ENCODE measurements at regions not wholly inside any gene's neighbourhood (a gene's known extent, or its start where the extent isn't known, plus 50 kb on each side); places are given as distances from the start of the nearest gene placed in this dataset.

DNA sequence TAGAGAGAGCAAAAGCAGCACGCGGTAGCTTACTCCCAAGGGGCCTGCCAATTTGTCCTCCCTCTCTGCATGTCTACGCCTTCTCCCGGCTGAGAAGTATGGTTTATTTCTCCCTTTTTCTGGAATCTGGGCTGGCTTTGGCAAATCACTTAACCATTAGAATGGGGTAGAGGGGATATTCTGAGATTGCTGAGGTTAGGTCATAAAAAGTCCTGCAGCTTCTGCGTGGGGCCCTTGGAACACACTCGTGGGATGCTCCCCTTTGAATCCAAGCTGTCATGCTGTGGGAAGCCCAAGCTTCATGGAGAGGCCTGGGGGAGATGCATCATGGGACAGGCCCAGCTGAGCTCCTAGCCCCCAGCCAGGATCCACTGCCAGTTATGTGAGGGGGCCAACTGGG is 403.6 kb upstream of the MAF start:
- Histone ChIP-seq H3K79me2 (ENCODE audit: control insufficient read depth, low read length) (no peaks in the 10 kb centered on the region), H3F3A (ENCODE audit: control insufficient read depth, insufficient read depth) (no peaks in the 10 kb centered on the region), H3K4me1 (ENCODE audit: control insufficient read depth, low read length) (no peaks in the 10 kb centered on the region), H3K36me3 (ENCODE audit: control insufficient read depth, low read length) (no peaks in the 10 kb centered on the region), H3K9me2 (replicated peaks; ENCODE audit: control insufficient read depth, low read length) (no peaks in the 10 kb centered on the region), H3K4me3 (ENCODE audit: low read length) (no peak overlapping the region), H4K20me1 (ENCODE audit: control insufficient read depth, insufficient read depth, low read depth, low read length) (no peaks in the 10 kb centered on the region), H3K27ac (ENCODE audit: low read depth, low read length) (no peak overlapping the region), H3K4me2 (ENCODE audit: low read length) (no peak overlapping the region), H3K27me3 (ENCODE audit: control insufficient read depth, low read length) (no peaks in the 10 kb centered on the region), H3K9me3 (ENCODE audit: control insufficient read depth, insufficient read depth, low read length) (no peaks in the 10 kb centered on the region)
- TF ChIP-seq, protein P1, sequence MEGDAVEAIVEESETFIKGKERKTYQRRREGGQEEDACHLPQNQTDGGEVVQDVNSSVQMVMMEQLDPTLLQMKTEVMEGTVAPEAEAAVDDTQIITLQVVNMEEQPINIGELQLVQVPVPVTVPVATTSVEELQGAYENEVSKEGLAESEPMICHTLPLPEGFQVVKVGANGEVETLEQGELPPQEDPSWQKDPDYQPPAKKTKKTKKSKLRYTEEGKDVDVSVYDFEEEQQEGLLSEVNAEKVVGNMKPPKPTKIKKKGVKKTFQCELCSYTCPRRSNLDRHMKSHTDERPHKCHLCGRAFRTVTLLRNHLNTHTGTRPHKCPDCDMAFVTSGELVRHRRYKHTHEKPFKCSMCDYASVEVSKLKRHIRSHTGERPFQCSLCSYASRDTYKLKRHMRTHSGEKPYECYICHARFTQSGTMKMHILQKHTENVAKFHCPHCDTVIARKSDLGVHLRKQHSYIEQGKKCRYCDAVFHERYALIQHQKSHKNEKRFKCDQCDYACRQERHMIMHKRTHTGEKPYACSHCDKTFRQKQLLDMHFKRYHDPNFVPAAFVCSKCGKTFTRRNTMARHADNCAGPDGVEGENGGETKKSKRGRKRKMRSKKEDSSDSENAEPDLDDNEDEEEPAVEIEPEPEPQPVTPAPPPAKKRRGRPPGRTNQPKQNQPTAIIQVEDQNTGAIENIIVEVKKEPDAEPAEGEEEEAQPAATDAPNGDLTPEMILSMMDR (IDR thresholded peaks at IDR 0.05; ENCODE audit: low read depth, low read length, poor library complexity, severe bottlenecking) = no peak
- no peak for TF ChIP-seq EZH2phosphoT487 (IDR thresholded peaks at IDR 0.05; ENCODE audit: borderline replicate concordance, low read length)

DNA sequence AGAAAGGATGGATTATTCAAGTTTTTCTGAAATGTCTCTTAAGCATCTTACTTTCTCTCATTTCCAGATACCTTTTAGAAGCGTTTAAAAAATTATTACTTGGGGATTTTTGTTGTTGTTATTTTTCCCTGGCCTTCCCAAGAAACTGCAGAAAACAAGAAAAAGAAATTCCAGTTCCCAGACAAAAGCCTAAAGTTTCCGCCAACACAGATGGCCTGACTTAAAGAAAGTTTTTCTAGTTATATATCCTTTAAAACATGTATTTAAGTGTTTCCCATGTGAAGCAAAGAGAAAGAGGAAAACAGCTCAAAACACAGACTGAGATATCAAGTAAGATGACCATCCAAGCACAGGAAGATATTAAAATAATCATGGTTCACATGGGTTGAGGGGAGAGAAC is 401.7 kb upstream of the MAF start:
- no peak for TF ChIP-seq EZH2phosphoT487 (IDR thresholded peaks at IDR 0.05; ENCODE audit: borderline replicate concordance, low read length)
- TF ChIP-seq, protein P1 (IDR thresholded peaks at IDR 0.05; ENCODE audit: low read depth, low read length, poor library complexity, severe bottlenecking) = no peak
- no peaks in the 10 kb centered on the region for H3K27me3 ChIP-seq (ENCODE audit: control insufficient read depth, low read length)

DNA sequence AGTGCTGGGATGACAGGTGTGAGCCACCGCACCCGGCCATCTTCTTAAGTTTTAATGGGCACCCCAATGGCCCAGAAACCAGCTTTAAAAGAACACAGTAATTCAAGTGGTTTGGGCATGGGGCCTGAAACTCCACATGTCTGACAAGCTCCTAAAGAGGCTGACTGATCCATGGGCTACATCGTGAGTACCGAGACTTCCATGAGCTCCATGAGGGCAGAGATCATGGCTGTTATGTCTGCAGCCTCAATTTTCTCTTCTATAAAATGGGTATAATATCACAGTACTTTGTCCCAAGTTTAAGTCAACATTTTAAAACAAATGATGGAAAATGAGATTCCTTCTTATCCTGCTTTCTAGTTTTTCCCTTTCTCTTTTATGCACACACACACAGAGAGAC is 397.6 kb upstream of the MAF start:
- Histone ChIP-seq H3K36me3 (ENCODE audit: control insufficient read depth, low read length) (no peaks in the 10 kb centered on the region), H3K4me2 (ENCODE audit: low read length) (no peak overlapping the region), H3K27ac (ENCODE audit: low read depth, low read length) (no peak overlapping the region), H3K4me1 (ENCODE audit: control insufficient read depth, low read length) (no peaks in the 10 kb centered on the region), H3K4me3 (ENCODE audit: low read length) (no peak overlapping the region), H3F3A (ENCODE audit: control insufficient read depth, insufficient read depth) (no peaks in the 10 kb centered on the region), H3K9me2 (replicated peaks; ENCODE audit: control insufficient read depth, low read length) (no peaks in the 10 kb centered on the region), H3K27me3 (ENCODE audit: control insufficient read depth, low read length) (no peaks in the 10 kb centered on the region), H3K9me3 (ENCODE audit: control insufficient read depth, insufficient read depth, low read length) (no peaks in the 10 kb centered on the region), H4K20me1 (ENCODE audit: control insufficient read depth, insufficient read depth, low read depth, low read length) (no peaks in the 10 kb centered on the region), H3K79me2 (ENCODE audit: control insufficient read depth, low read length) (no peaks in the 10 kb centered on the region)
- TF ChIP-seq, protein P1 (IDR thresholded peaks at IDR 0.05; ENCODE audit: low read depth, low read length, poor library complexity, severe bottlenecking) = no peak
- TF ChIP-seq EZH2phosphoT487 (IDR thresholded peaks at IDR 0.05; ENCODE audit: borderline replicate concordance, low read length) = no peak

More for the DNA sequence above, 401.7 kb upstream of the MAF start:
- Histone ChIP-seq H4K20me1 (ENCODE audit: control insufficient read depth, insufficient read depth, low read depth, low read length) (no peaks in the 10 kb centered on the region), H3F3A (ENCODE audit: control insufficient read depth, insufficient read depth) (no peaks in the 10 kb centered on the region), H3K27ac (ENCODE audit: low read depth, low read length) (no peak overlapping the region), H3K9me3 (ENCODE audit: control insufficient read depth, insufficient read depth, low read length) (no peaks in the 10 kb centered on the region), H3K36me3 (ENCODE audit: control insufficient read depth, low read length) (no peaks in the 10 kb centered on the region), H3K4me2 (ENCODE audit: low read length) (no peak overlapping the region), H3K79me2 (ENCODE audit: control insufficient read depth, low read length) (no peaks in the 10 kb centered on the region), H3K4me1 (ENCODE audit: control insufficient read depth, low read length) (no peaks in the 10 kb centered on the region), H3K4me3 (ENCODE audit: low read length) (no peak overlapping the region), H3K9me2 (replicated peaks; ENCODE audit: control insufficient read depth, low read length) (no peaks in the 10 kb centered on the region)

DNA sequence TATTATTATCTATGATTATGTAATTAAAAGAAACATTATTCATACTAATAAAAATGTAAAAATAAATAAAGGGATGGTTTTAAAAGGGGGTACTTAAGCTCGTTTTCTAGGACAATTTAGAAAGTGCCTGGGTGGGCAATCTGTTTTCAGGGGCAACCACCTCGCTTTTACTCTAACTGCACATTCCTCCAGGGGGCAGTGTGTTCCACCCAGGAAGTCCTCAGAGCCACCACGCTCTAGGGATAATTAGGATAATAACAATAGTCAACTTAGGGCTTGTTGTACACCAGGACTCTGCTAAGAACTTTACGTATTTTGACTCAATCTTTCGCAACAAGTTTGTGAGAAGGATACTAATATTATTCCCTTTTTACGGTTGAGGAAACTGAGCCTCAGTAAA is 396.7 kb upstream of the MAF start:
- TF ChIP-seq, protein P1 (IDR thresholded peaks at IDR 0.05; ENCODE audit: low read depth, low read length, poor library complexity, severe bottlenecking) = peak; percentile 55
- TF ChIP-seq EZH2phosphoT487 (IDR thresholded peaks at IDR 0.05; ENCODE audit: borderline replicate concordance, low read length) = no peak

More for the DNA sequence above, 396.7 kb upstream of the MAF start:
- Histone ChIP-seq H3K27me3 (ENCODE audit: control insufficient read depth, low read length) (no peaks in the 10 kb centered on the region), H3K9me2 (replicated peaks; ENCODE audit: control insufficient read depth, low read length) (no peaks in the 10 kb centered on the region), H3K4me2 (ENCODE audit: low read length) (no peak overlapping the region), H3K9me3 (ENCODE audit: control insufficient read depth, insufficient read depth, low read length) (no peaks in the 10 kb centered on the region), H3K4me1 (ENCODE audit: control insufficient read depth, low read length) (no peaks in the 10 kb centered on the region), H3K79me2 (ENCODE audit: control insufficient read depth, low read length) (no peaks in the 10 kb centered on the region), H4K20me1 (ENCODE audit: control insufficient read depth, insufficient read depth, low read depth, low read length) (no peaks in the 10 kb centered on the region), H3F3A (ENCODE audit: control insufficient read depth, insufficient read depth) (no peaks in the 10 kb centered on the region), H3K27ac (ENCODE audit: low read depth, low read length) (no peak overlapping the region), H3K36me3 (ENCODE audit: control insufficient read depth, low read length) (no peaks in the 10 kb centered on the region), H3K4me3 (ENCODE audit: low read length) (no peak overlapping the region)

All from DOHH2 (cell line).